KMS-11 (cell line): ENCODE measurements at regions not wholly inside any gene's neighbourhood (a gene's known extent, or its start where the extent isn't known, plus 50 kb on each side); places are given as distances from the start of the nearest gene placed in this dataset.
"Not testable (repeated sequence)": the region's sequence is repeated elsewhere in the genome, so short reads cannot be mapped to it uniquely, and the experiment has no call there.

Source experiments
- H2AFZ ChIP-seq: fragments of 200-600 bp; sonication (generic); 2 replicates; pipeline ENCODE4 v1.6.1; 2016; ENCODE audit warnings: antibody characterized with exemption, mixed run types, low read depth
- H3K27ac ChIP-seq: fragments of 200-600 bp; sonication (generic); 2 replicates; pipeline ENCODE4 v1.6.1; 2016; ENCODE audit warnings: mild to moderate bottlenecking, mixed run types
- H3K27me3 ChIP-seq: fragments of 200-600 bp; sonication (generic); 2 replicates; pipeline ENCODE4 v1.6.1; 2017; ENCODE audit warnings: mild to moderate bottlenecking, low read depth, mixed run types, moderate library complexity; ENCODE audit not compliant: insufficient read depth
- H3K36me3 ChIP-seq: fragments of 200-600 bp; sonication (generic); 2 replicates; pipeline ENCODE4 v1.6.1; 2017; ENCODE audit warnings: mild to moderate bottlenecking, mixed run types; ENCODE audit not compliant: insufficient read depth
- H3K4me1 ChIP-seq: fragments of 200-600 bp; sonication (generic); 2 replicates; pipeline ENCODE4 v1.6.1; 2016; ENCODE audit warnings: mild to moderate bottlenecking, low read depth, mixed run types; ENCODE audit not compliant: poor library complexity, severe bottlenecking
- H3K4me2 ChIP-seq: fragments of 200-600 bp; sonication (generic); 2 replicates; pipeline ENCODE4 v1.7.0; 2016; ENCODE audit warnings: mild to moderate bottlenecking, mixed run types
- H3K4me3 ChIP-seq: fragments of 200-600 bp; sonication (generic); IDR thresholded peaks from 2 replicates; pipeline ENCODE4 v1.6.1; 2017; ENCODE audit warnings: low read depth, low read length, mixed read lengths; ENCODE audit not compliant: insufficient read depth
- H3K79me2 ChIP-seq: fragments of 200-600 bp; sonication (generic); 2 replicates; pipeline ENCODE4 v1.6.1; 2016; ENCODE audit warnings: low read depth, mixed run types; ENCODE audit not compliant: insufficient read depth
- H3K9ac ChIP-seq: fragments of 200-600 bp; sonication (generic); 2 replicates; pipeline ENCODE4 v1.6.1; 2016; ENCODE audit warnings: mild to moderate bottlenecking, mixed run types
- H4K20me1 ChIP-seq: fragments of 200-600 bp; sonication (generic); 2 replicates; pipeline ENCODE4 v1.6.1; 2016; ENCODE audit warnings: mild to moderate bottlenecking, mixed run types; ENCODE audit not compliant: insufficient read depth
- CTCF ChIP-seq: fragments of 200-600 bp; sonication (generic); conservative IDR thresholded peaks from 2 replicates; pipeline ENCODE4 v1.6.1; 2017; ENCODE audit warnings: low read depth, mild to moderate bottlenecking, antibody characterized with exemption, low read length, moderate library complexity, mixed read lengths

- Histone ChIP-seq H3K27me3 (no peaks in the 10 kb centered on the region), H3K4me2 (0 out of 2 replicates have a peak overlapping the region, but pooled peaks have one; percentile 31), H3K36me3 (no peaks in the 10 kb centered on the region), H3K4me3 (no peak overlapping the region), H3K4me1 (peaks cover 13% of the 10 kb centered on the region), H2AFZ (no peak overlapping the region; the same call in 1 of the 2 replicates), H3K9ac (no peak overlapping the region), H4K20me1 (no peaks in the 10 kb centered on the region), H3K79me2 (no peaks in the 10 kb centered on the region), H3K27ac (no peak overlapping the region; the same call in 1 of the 2 replicates)
- TF ChIP-seq CTCF: no peak
Observed at GRCh38 chr20:55140631-55141030, 665.2 kb downstream of the DOK5 start.

GRCh38 chr20:55139173-55139765 lies 663.9 kb downstream of the DOK5 start:
- Histone ChIP-seq H3K36me3 (no peaks in the 10 kb centered on the region), H2AFZ (no peak overlapping the region), H3K79me2 (no peaks in the 10 kb centered on the region), H3K9ac (no peak overlapping the region), H3K27ac (no peak overlapping the region), H3K27me3 (no peaks in the 10 kb centered on the region), H4K20me1 (no peaks in the 10 kb centered on the region), H3K4me1 (peaks cover 13% of the 10 kb centered on the region), H3K4me3 (no peak overlapping the region), H3K4me2 (no peak overlapping the region)
- TF ChIP-seq CTCF: no peak

- no peak overlapping the region for H3K27ac ChIP-seq
- TF ChIP-seq CTCF: no peak
- no peak overlapping the region for H3K4me3 ChIP-seq
- H4K20me1 ChIP-seq: no peaks in the 10 kb centered on the region
- H3K36me3 ChIP-seq: no peaks in the 10 kb centered on the region
- no peak overlapping the region for H3K9ac ChIP-seq
- H3K4me1 ChIP-seq: peaks cover 8% of the 10 kb centered on the region
- no peaks in the 10 kb centered on the region for H3K79me2 ChIP-seq
- H3K4me2 ChIP-seq: no peak overlapping the region
- no peak overlapping the region for H2AFZ ChIP-seq
- no peaks in the 10 kb centered on the region for H3K27me3 ChIP-seq
Observed at GRCh38 chr20:55135923-55136322, 660.5 kb downstream of the DOK5 start.

- Histone ChIP-seq H3K9ac (no peak overlapping the region), H3K4me1 (no peaks in the 10 kb centered on the region), H2AFZ (no peak overlapping the region), H3K4me3 (no peak overlapping the region), H3K27ac (no peak overlapping the region), H3K27me3 (no peaks in the 10 kb centered on the region), H3K4me2 (no peak overlapping the region), H4K20me1 (no peaks in the 10 kb centered on the region), H3K79me2 (no peaks in the 10 kb centered on the region), H3K36me3 (no peaks in the 10 kb centered on the region)
- TF ChIP-seq CTCF: no peak
Observed at GRCh38 chr20:55132523-55132922, 657.1 kb downstream of the DOK5 start.

GRCh38 chr20:55117577-55117976 lies 642.2 kb downstream of the DOK5 start:
- H3K4me2 ChIP-seq, H2AFZ ChIP-seq, H3K9ac ChIP-seq, H3K4me1 ChIP-seq, H3K27me3 ChIP-seq, H4K20me1 ChIP-seq, H3K27ac ChIP-seq, H3K79me2 ChIP-seq, H3K36me3 ChIP-seq, H3K4me3 ChIP-seq: not testable (repeated sequence)
